HG03439 (cell line): ENCODE measurements at regions not wholly inside any gene's neighbourhood (a gene's known extent, or its start where the extent isn't known, plus 50 kb on each side); places are given as distances from the start of the nearest gene placed in this dataset.

Source experiments
- ATAC-seq: cut with Tn5 transposase; IDR thresholded peaks from one replicate; pipeline ENCODE4 v1.9.1; 2021; ENCODE audit warnings: mild to moderate bottlenecking, moderate library complexity; ENCODE audit not compliant: unreplicated experiment

DNA sequence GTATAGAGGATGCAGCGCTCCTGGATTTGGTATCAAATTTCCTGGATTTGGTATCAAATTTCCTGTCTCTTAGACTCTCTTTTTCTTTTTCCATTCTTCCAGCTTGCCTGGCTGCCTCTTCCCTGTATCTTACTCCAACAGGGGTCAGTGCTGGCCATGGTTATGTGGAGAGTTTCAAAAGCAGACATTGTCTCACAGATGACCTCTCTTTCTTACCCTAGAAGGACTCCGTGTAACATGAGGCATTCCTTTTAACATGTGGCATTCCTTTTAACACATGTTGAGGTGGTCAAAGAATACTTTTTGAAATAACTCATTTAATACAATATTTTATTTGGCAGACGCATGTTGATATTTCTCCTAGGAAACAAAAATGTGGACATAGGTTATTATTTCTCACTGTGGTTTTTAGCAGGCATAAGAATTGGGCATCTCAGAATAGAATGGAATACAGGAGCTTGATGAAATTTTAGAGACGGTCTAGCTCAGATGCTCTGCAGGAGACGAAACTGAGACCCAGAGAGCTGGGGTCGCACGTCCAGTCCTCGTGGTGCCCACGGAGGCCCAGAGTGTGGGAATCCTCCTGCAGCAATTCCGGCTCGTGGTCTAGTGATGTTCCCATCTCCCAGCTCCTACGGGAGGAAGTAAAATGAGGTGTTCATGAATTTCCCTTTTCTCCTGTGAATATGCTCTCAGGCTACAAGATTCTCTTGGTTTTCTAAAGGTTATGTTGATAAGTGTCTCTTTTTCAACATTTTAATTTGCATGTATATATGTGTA lies 59.6 kb upstream of the PITRM1 start:
- no peak for ATAC-seq

GRCh38 chr10:3229815-3230214 lies 57.2 kb upstream of the PITRM1 start:
- ATAC-seq = no peak

GRCh38 chr10:3228629-3228945 lies 56.0 kb upstream of the PITRM1 start:
- ATAC-seq = no peak

- no peak for ATAC-seq
These were observed 54.6 kb upstream of the PITRM1 start for GRCh38 chr10:3226960-3227744.

- ATAC-seq = no peak
These were observed 53.0 kb upstream of the PITRM1 start for GRCh38 chr10:3225561-3225960.

GRCh38 chr10:3224241-3224640 lies 51.7 kb upstream of the PITRM1 start:
- ATAC-seq = no peak

- ATAC-seq = no peak
These were observed 50.0 kb upstream of the PITRM1 start for GRCh38 chr10:3222626-3223025.
